ENCODE measurements at regions not wholly inside any gene's neighbourhood (a gene's known extent, or its start where the extent isn't known, plus 50 kb on each side); places are given as distances from the start of the nearest gene placed in this dataset.
A peak's percentile ranks its signal among the peaks of the same experiment; 100 is the strongest.
"Not testable (repeated sequence)": the region's sequence is repeated elsewhere in the genome, so short reads cannot be mapped to it uniquely, and the experiment has no call there.

GRCh38 chr3:145650170-145650569 is 510.8 kb downstream of the PLOD2 start:
- no peak overlapping the region for H3K4me3 ChIP-seq (ENCODE audit: control insufficient read depth, low read depth, low read length)
- no peak for TF ChIP-seq CTCF (conservative IDR thresholded peaks at IDR 0.05; ENCODE audit: control insufficient read depth, insufficient read depth, low read depth, low read length)
- no peak for DNase-seq (ENCODE audit: low read depth)

GRCh38 chr3:145671121-145671520 is 489.9 kb downstream of the PLOD2 start:
- no peak overlapping the region for H3K4me3 ChIP-seq (ENCODE audit: control insufficient read depth, low read depth, low read length)
- no peak for DNase-seq (ENCODE audit: low read depth)
- TF ChIP-seq CTCF (conservative IDR thresholded peaks at IDR 0.05; ENCODE audit: control insufficient read depth, insufficient read depth, low read depth, low read length), result no peak

- no peak for TF ChIP-seq CTCF (conservative IDR thresholded peaks at IDR 0.05; ENCODE audit: control insufficient read depth, insufficient read depth, low read depth, low read length)
- no peak for DNase-seq (ENCODE audit: low read depth)
- H3K4me3 ChIP-seq (ENCODE audit: control insufficient read depth, low read depth, low read length), result no peak overlapping the region
Observed at GRCh38 chr3:145673838-145674237, 487.1 kb downstream of the PLOD2 start.

- H3K4me3 ChIP-seq (ENCODE audit: control insufficient read depth, low read depth, low read length), result no peak overlapping the region
- no peak for TF ChIP-seq CTCF (conservative IDR thresholded peaks at IDR 0.05; ENCODE audit: control insufficient read depth, insufficient read depth, low read depth, low read length)
- DNase-seq (ENCODE audit: low read depth), result peak; percentile 69
Observed at GRCh38 chr3:145678401-145678800, 482.6 kb downstream of the PLOD2 start.

GRCh38 chr3:145681181-145681580 is 479.8 kb downstream of the PLOD2 start:
- no peak for TF ChIP-seq CTCF (conservative IDR thresholded peaks at IDR 0.05; ENCODE audit: control insufficient read depth, insufficient read depth, low read depth, low read length)
- no peak for DNase-seq (ENCODE audit: low read depth)
- H3K4me3 ChIP-seq (ENCODE audit: control insufficient read depth, low read depth, low read length), result no peak overlapping the region

GRCh38 chr3:145687978-145688377 is 473.0 kb downstream of the PLOD2 start:
- not testable (repeated sequence) for DNase-seq (ENCODE audit: low read depth)

GRCh38 chr3:145692751-145693150 is 468.2 kb downstream of the PLOD2 start:
- DNase-seq (ENCODE audit: low read depth), result no peak
- TF ChIP-seq CTCF (conservative IDR thresholded peaks at IDR 0.05; ENCODE audit: control insufficient read depth, insufficient read depth, low read depth, low read length), result no peak
- H3K4me3 ChIP-seq (ENCODE audit: control insufficient read depth, low read depth, low read length), result no peak overlapping the region

More at GRCh38 chr3:145687978-145688377, 473.0 kb downstream of the PLOD2 start:
- H3K4me3 ChIP-seq (ENCODE audit: control insufficient read depth, low read depth, low read length), result not testable (repeated sequence)
